GM12878 (cell line): ENCODE measurements at regions not wholly inside any gene's neighbourhood (a gene's known extent, or its start where the extent isn't known, plus 50 kb on each side); places are given as distances from the start of the nearest gene placed in this dataset.
A peak's percentile ranks its signal among the peaks of the same experiment; 100 is the strongest.

Source experiments
- ATF7 ChIP-seq: fragments of 450-650 bp; IDR thresholded peaks from 2 replicates; pipeline ENCODE4 v1.6.1; 2016; ENCODE audit warnings: low read depth, mild to moderate bottlenecking
- BCL11A ChIP-seq: IDR thresholded peaks from 2 replicates; pipeline ENCODE4 v1.6.1; 2011; ENCODE audit warnings: low read depth, low read length
- CREB1 ChIP-seq: IDR thresholded peaks from 2 replicates; pipeline ENCODE4 v1.6.1; 2012; ENCODE audit warnings: low read depth, mild to moderate bottlenecking, inconsistent platforms
- ETV6 ChIP-seq, 2 experiments: fragments of 450-650 bp in 1 of 2; IDR thresholded peaks in 1 of 2; conservative IDR thresholded peaks in 1 of 2; 2 replicates each; pipeline ENCODE4 v1.6.1; 2014; ENCODE audit warnings: antibody characterized with exemption in 1 of 2, borderline replicate concordance in 1 of 2, low read depth in 1 of 2, mild to moderate bottlenecking in 1 of 2, moderate library complexity in 1 of 2
- FOXM1 ChIP-seq: IDR thresholded peaks from 2 replicates; pipeline ENCODE4 v1.6.1; 2012; ENCODE audit warnings: low read depth, mild to moderate bottlenecking, inconsistent platforms, low read length, moderate library complexity
- GABPA ChIP-seq: IDR thresholded peaks from 2 replicates; pipeline ENCODE4 v1.6.1; 2014; ENCODE audit warnings: antibody characterized with exemption, low read depth, mild to moderate bottlenecking, inconsistent platforms
- HDAC2 ChIP-seq: fragments of 200-600 bp; sonication (generic); IDR thresholded peaks from 2 replicates; pipeline ENCODE4 v1.6.1; 2017
- IKZF1 ChIP-seq: fragments of 450-650 bp; conservative IDR thresholded peaks from 2 replicates; pipeline ENCODE4 v1.6.1; 2017; ENCODE audit warnings: antibody characterized with exemption, mild to moderate bottlenecking
- NFYB ChIP-seq: IDR thresholded peaks from 2 replicates; pipeline ENCODE4 v1.6.1; 2011; ENCODE audit warnings: low read depth, mild to moderate bottlenecking, low read length, improper control_type of control experiment, moderate library complexity; ENCODE audit not compliant: insufficient read depth
- PKNOX1 ChIP-seq: fragments of 450-650 bp; IDR thresholded peaks from 2 replicates; pipeline ENCODE4 v1.6.1; 2016; ENCODE audit warnings: mild to moderate bottlenecking
- RAD51 ChIP-seq: fragments of 450-650 bp; IDR thresholded peaks from 2 replicates; pipeline ENCODE4 v1.6.1; 2016; ENCODE audit warnings: moderate library complexity, mild to moderate bottlenecking, inconsistent platforms
- RCOR1 ChIP-seq: conservative IDR thresholded peaks from 2 replicates; pipeline ENCODE4 v1.6.1; 2012; ENCODE audit warnings: low read depth, low read length, improper control_type of control experiment
- RELB ChIP-seq: fragments of 450-650 bp; IDR thresholded peaks from 2 replicates; pipeline ENCODE4 v1.6.1; 2017; ENCODE audit warnings: low read depth, mild to moderate bottlenecking, moderate library complexity
- RUNX3 ChIP-seq: IDR thresholded peaks from 2 replicates; pipeline ENCODE4 v1.6.1; 2012; ENCODE audit warnings: low read length, inconsistent platforms
- SKIL ChIP-seq: fragments of 450-650 bp; IDR thresholded peaks from 2 replicates; pipeline ENCODE4 v1.6.1; 2017; ENCODE audit warnings: mild to moderate bottlenecking, low read depth, inconsistent platforms; ENCODE audit not compliant: poor library complexity, severe bottlenecking
- SPI1 ChIP-seq: IDR thresholded peaks from 2 replicates; pipeline ENCODE4 v1.6.1; 2011; ENCODE audit warnings: low read depth, mild to moderate bottlenecking, low read length, moderate library complexity, borderline replicate concordance; ENCODE audit not compliant: insufficient read depth
- SRF ChIP-seq, 2 experiments: IDR thresholded peaks; 2 replicates each; pipeline ENCODE4 v1.6.1; 2011; ENCODE audit warnings: low read depth in 2 of 2, low read length in 2 of 2, mild to moderate bottlenecking in 1 of 2, moderate library complexity in 1 of 2
- YY1 ChIP-seq: IDR thresholded peaks from 2 replicates; pipeline ENCODE4 v1.6.1; 2011; ENCODE audit warnings: low read depth, mild to moderate bottlenecking, low read length
- ZBED1 ChIP-seq: IDR thresholded peaks from 2 replicates; pipeline ENCODE4 v1.6.1; 2016; ENCODE audit warnings: borderline replicate concordance
- TF ChIP-seq, protein P1 (sequence below): IDR thresholded peaks from 2 replicates; pipeline ENCODE4 v1.6.1; 2011; ENCODE audit warnings: borderline replicate concordance, low read depth, mild to moderate bottlenecking, moderate library complexity, low read length; ENCODE audit not compliant: insufficient read depth, poor library complexity, severe bottlenecking
- TF ChIP-seq, protein P2 (sequence below): fragments of 150-350 bp; IDR thresholded peaks from 2 replicates; pipeline ENCODE4 v1.6.1; 2016; ENCODE audit warnings: low read depth, low read length

DNA sequence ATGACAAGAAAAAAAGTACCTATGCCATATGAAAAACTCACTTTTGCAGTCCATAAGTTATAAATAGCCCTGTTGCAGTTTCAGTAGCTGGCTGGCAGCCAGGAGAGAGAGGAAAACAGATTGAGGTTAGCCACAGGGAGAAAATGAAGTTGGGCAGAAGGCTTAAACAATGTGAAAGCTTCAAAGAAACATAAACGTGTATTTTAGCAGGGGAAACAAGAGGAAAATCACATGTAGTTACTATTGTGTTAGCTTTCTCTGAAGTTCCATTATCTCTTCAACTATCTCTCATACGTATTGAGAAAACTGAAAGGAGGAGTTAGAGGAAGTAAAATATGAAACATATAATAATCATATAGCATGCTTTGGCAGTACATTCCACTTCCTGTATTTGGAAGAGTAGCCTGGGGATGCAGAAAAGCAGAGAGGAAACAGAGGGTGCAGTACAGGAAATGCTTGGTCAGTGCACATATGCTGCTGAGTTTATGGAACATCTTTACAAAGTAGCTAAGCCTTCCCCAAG, 1551.1 kb downstream of the EFNB2 start (continued):
- TF ChIP-seq, protein P1, sequence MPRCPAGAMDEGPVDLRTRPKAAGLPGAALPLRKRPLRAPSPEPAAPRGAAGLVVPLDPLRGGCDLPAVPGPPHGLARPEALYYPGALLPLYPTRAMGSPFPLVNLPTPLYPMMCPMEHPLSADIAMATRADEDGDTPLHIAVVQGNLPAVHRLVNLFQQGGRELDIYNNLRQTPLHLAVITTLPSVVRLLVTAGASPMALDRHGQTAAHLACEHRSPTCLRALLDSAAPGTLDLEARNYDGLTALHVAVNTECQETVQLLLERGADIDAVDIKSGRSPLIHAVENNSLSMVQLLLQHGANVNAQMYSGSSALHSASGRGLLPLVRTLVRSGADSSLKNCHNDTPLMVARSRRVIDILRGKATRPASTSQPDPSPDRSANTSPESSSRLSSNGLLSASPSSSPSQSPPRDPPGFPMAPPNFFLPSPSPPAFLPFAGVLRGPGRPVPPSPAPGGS: peak; percentile 58
- TF ChIP-seq IKZF1 (peak; percentile 62), RCOR1 (0 out of 2 replicates have a peak, but pooled peaks have one; percentile 29), RAD51 (no peak), RUNX3 (peak; percentile 99), GABPA (peak; percentile 64; the same call in 1 of the 2 replicates), ETV6 (conservative IDR thresholded peaks at IDR 0.05 in 1 of 2, IDR thresholded peaks at IDR 0.05 in 1 of 2; ENCODE audit: borderline replicate concordance in 1 of 2, low read depth in 1 of 2) (peak in 1 of 2 experiments; percentile 92; a peak in 2 of 4 replicates), SKIL (peak; percentile 76), BCL11A (0 out of 2 replicates have a peak, but pooled peaks have one; percentile 42), HDAC2 (no peak), NFYB (no peak), RELB (peak; percentile 68; the same call in 1 of the 2 replicates), PKNOX1 (no peak), ATF7 (0 out of 2 replicates have a peak, but pooled peaks have one; percentile 32), CREB1 (peak; percentile 53), ZBED1 (peak; percentile 59; the same call in 1 of the 2 replicates), FOXM1 (peak; percentile 90), YY1 (0 out of 2 replicates have a peak, but pooled peaks have one; percentile 20), SPI1 (peak; percentile 83), SRF (IDR thresholded peaks at IDR 0.05; ENCODE audit: low read depth in 2 of 2, low read length in 2 of 2) (no peak)
- TF ChIP-seq, protein P2, sequence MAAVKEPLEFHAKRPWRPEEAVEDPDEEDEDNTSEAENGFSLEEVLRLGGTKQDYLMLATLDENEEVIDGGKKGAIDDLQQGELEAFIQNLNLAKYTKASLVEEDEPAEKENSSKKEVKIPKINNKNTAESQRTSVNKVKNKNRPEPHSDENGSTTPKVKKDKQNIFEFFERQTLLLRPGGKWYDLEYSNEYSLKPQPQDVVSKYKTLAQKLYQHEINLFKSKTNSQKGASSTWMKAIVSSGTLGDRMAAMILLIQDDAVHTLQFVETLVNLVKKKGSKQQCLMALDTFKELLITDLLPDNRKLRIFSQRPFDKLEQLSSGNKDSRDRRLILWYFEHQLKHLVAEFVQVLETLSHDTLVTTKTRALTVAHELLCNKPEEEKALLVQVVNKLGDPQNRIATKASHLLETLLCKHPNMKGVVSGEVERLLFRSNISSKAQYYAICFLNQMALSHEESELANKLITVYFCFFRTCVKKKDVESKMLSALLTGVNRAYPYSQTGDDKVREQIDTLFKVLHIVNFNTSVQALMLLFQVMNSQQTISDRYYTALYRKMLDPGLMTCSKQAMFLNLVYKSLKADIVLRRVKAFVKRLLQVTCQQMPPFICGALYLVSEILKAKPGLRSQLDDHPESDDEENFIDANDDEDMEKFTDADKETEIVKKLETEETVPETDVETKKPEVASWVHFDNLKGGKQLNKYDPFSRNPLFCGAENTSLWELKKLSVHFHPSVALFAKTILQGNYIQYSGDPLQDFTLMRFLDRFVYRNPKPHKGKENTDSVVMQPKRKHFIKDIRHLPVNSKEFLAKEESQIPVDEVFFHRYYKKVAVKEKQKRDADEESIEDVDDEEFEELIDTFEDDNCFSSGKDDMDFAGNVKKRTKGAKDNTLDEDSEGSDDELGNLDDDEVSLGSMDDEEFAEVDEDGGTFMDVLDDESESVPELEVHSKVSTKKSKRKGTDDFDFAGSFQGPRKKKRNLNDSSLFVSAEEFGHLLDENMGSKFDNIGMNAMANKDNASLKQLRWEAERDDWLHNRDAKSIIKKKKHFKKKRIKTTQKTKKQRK: no peak
